ENCODE measurements at regions not wholly inside any gene's neighbourhood (a gene's known extent, or its start where the extent isn't known, plus 50 kb on each side); places are given as distances from the start of the nearest gene placed in this dataset.

DNA sequence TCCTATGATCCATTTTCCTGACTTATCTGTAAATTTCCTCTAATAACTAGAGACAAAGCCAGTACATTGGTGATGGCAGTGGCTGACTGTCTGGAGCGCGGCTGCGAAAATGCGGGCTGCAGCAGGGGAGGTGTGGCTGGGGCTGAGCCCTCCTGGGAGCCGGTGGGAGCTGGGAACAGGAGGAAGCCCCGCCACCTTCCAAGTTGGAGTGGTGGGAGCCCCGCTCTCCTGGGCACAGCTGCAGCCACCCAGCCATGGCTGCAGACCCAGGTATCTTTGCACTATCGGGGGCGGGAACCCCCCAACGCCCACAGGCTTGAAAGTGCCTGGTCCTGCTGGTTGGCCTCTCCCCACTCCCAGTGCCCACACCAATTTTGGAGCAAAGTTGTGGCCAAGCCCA is 633.0 kb upstream of the TMEFF2 start:
- TF ChIP-seq CTCF (conservative IDR thresholded peaks at IDR 0.05; ENCODE audit: low read length) = no peak
- no peak for TF ChIP-seq EZH2phosphoT487 (IDR thresholded peaks at IDR 0.05; ENCODE audit: borderline replicate concordance, low read depth, low read length)
- Histone ChIP-seq H3K9me3 (ENCODE audit: low read length) (no peaks in the 10 kb centered on the region), H3K4me1 (ENCODE audit: insufficient read depth, low read length, poor library complexity, severe bottlenecking) (no peaks in the 10 kb centered on the region), H3K4me2 (ENCODE audit: low read length) (no peak overlapping the region), H3K36me3 (ENCODE audit: insufficient read depth, low read length) (no peaks in the 10 kb centered on the region), H3K79me2 (ENCODE audit: insufficient read depth, low read depth, low read length) (no peaks in the 10 kb centered on the region), H3K9me2 (ENCODE audit: insufficient read depth, low read length) (no peaks in the 10 kb centered on the region), H4K20me1 (ENCODE audit: insufficient read depth, low read length) (no peaks in the 10 kb centered on the region), H2AFZ (ENCODE audit: low read length) (no peak overlapping the region), H3K27ac (ENCODE audit: low read depth, low read length, poor library complexity, severe bottlenecking) (no peak overlapping the region), H3K4me3 (ENCODE audit: low read depth, low read length, poor library complexity, severe bottlenecking) (no peak overlapping the region)
- intact Hi-C loops (cut with micrococcal nuclease; ENCODE audit: unreplicated experiment) = no loop called here
- BruUV-seq (replicated peaks) = no TSS peak
- CTCF ChIA-PET (ENCODE audit: unreplicated experiment) = no interaction called here
- no peak for DNase-seq (ENCODE audit: low spot score)
- POLR2A ChIA-PET = no interaction called here

DNA sequence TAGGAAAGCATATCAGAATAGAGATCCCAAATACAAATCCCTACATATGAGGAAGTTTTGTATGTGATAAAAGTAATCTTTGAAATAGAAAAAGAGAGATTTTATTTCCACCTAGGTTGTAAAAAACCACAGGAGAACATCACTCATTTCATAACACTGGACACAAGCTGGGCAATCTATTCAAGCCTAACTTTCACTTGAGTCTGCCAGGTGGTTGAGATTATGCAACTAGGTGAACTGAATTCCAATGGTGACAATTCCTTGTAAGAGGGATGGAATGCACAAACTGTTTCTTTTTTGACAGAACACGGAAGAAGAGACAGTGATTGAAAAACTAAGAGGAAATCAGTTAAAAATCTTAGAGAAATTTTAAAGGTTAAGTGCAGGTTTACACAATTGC is 619.6 kb upstream of the TMEFF2 start:
- Histone ChIP-seq H3K4me3 (ENCODE audit: low read depth, low read length, poor library complexity, severe bottlenecking) (no peak overlapping the region), H2AFZ (ENCODE audit: low read length) (no peak overlapping the region), H4K20me1 (ENCODE audit: insufficient read depth, low read length) (no peaks in the 10 kb centered on the region), H3K4me2 (ENCODE audit: low read length) (no peak overlapping the region), H3K36me3 (ENCODE audit: insufficient read depth, low read length) (no peaks in the 10 kb centered on the region), H3K4me1 (ENCODE audit: insufficient read depth, low read length, poor library complexity, severe bottlenecking) (no peaks in the 10 kb centered on the region), H3K27ac (ENCODE audit: low read depth, low read length, poor library complexity, severe bottlenecking) (no peak overlapping the region), H3K9me3 (ENCODE audit: low read length) (no peaks in the 10 kb centered on the region), H3K9me2 (ENCODE audit: insufficient read depth, low read length) (no peaks in the 10 kb centered on the region), H3K79me2 (ENCODE audit: insufficient read depth, low read depth, low read length) (no peaks in the 10 kb centered on the region)
- TF ChIP-seq CTCF (conservative IDR thresholded peaks at IDR 0.05; ENCODE audit: low read length) (no peak), EZH2phosphoT487 (IDR thresholded peaks at IDR 0.05; ENCODE audit: borderline replicate concordance, low read depth, low read length) (no peak)
- ChIA-PET POLR2A (no interaction called here), CTCF (ENCODE audit: unreplicated experiment) (interaction anchor here (0.5 kb wide), 1 partner anchor 316 kb away, joined by 4 read pairs; no protein-coding TSS in a partner anchor)
- no peak for DNase-seq (ENCODE audit: low spot score)
- intact Hi-C loops (cut with micrococcal nuclease; ENCODE audit: unreplicated experiment) = no loop called here
- no TSS peak for BruUV-seq (replicated peaks)

GRCh38 chr2:192813341-192813740 is 618.6 kb upstream of the TMEFF2 start:
- intact Hi-C loops (cut with micrococcal nuclease; ENCODE audit: unreplicated experiment) = no loop called here
- Histone ChIP-seq H3K4me3 (ENCODE audit: low read depth, low read length, poor library complexity, severe bottlenecking) (no peak overlapping the region), H3K4me2 (ENCODE audit: low read length) (no peak overlapping the region), H2AFZ (ENCODE audit: low read length) (no peak overlapping the region), H3K9me2 (ENCODE audit: insufficient read depth, low read length) (no peaks in the 10 kb centered on the region), H3K4me1 (ENCODE audit: insufficient read depth, low read length, poor library complexity, severe bottlenecking) (no peaks in the 10 kb centered on the region), H3K27ac (ENCODE audit: low read depth, low read length, poor library complexity, severe bottlenecking) (no peak overlapping the region), H3K36me3 (ENCODE audit: insufficient read depth, low read length) (no peaks in the 10 kb centered on the region), H3K79me2 (ENCODE audit: insufficient read depth, low read depth, low read length) (no peaks in the 10 kb centered on the region), H3K9me3 (ENCODE audit: low read length) (no peaks in the 10 kb centered on the region), H4K20me1 (ENCODE audit: insufficient read depth, low read length) (no peaks in the 10 kb centered on the region)
- BruUV-seq (replicated peaks) = no TSS peak
- TF ChIP-seq CTCF (conservative IDR thresholded peaks at IDR 0.05; ENCODE audit: low read length) = no peak
- TF ChIP-seq EZH2phosphoT487 (IDR thresholded peaks at IDR 0.05; ENCODE audit: borderline replicate concordance, low read depth, low read length) = no peak
- CTCF ChIA-PET (ENCODE audit: unreplicated experiment) = no interaction called here
- no peak for DNase-seq (ENCODE audit: low spot score)
- POLR2A ChIA-PET = no interaction called here
